ENCODE measurements at regions not wholly inside any gene's neighbourhood (a gene's known extent, or its start where the extent isn't known, plus 50 kb on each side); places are given as distances from the start of the nearest gene placed in this dataset.
A peak's percentile ranks its signal among the peaks of the same experiment; 100 is the strongest.
"Not testable (repeated sequence)": the region's sequence is repeated elsewhere in the genome, so short reads cannot be mapped to it uniquely, and the experiment has no call there.

DNA sequence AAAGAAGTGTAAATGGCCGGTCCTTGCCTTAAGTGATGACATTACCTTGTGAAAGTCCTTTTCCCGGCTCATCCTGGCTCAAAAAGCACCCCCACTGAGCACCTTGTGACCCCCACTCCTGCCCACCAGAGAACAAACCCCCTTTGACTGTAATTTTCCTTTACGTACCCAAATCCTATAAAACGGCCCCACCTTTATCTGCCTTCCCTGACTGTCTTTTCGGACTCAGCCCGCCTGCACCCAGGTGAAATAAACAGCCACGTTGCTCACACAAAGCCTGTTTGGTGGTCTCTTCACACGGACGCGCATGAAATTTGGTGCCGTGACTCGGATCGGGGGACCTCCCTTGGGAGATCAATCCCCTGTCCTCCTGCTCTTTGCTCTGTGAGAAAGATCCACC lies 112.4 kb downstream of the NPY start:
- not testable (repeated sequence) for DNase-seq

DNA sequence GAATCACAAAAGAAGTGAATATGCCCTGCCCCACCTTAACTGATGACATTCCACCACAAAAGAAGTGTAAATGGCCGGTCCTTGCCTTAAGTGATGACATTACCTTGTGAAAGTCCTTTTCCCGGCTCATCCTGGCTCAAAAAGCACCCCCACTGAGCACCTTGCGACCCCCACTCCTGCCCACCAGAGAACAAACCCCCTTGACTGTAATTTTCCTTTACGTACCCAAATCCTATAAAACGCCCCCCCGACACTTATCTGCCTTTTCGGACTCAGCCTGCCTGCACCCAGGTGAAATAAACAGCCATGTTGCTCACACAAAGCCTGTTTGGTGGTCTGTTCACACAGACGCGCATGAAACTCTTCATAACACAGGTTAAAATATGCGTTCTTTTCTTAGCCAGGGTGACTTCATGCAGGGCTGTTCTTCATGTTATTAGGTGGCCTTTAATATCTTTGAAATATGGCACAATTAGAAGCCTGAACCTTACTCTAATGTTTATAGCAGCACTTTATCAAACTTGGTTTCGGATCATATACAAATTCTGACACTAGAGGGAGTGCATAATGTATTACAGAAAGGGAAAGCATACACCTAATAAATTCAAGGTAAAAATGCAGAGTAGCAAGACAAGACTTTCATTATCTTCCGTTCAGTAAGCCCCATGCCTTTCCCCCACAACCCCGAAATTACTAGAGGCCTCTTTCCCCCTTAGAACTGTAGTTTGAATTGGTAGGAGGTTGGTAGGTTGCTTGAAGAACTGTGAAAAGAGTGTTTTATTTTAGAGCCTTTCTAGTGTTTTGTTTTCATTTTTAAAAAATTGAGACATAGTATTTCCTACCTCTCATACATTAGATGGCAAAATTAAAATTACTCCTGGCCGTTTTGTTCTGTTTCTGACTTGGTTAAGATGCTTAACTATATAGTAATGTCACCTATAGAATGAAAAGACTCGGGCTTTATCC lies 117.9 kb downstream of the NPY start:
- DNase-seq: peak; percentile 12

DNA sequence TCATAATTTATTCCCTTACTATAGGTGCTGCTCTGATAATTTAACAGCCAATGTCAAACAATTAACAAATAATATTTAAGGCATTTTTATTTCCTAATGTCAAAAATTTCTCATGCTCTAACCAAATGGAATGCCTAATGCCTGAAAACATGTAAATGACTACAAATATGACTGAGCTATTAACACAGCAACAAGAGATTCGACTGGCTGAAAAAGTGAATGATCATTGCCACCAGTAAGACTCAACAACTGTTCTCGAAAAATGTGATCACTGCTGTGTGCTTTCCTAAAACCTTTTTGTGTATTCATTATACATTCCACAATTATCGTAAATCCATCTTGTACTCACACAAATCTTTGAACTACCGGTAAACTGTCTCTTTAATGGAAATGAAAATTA lies 118.7 kb downstream of the NPY start:
- DNase-seq: no peak

DNA sequence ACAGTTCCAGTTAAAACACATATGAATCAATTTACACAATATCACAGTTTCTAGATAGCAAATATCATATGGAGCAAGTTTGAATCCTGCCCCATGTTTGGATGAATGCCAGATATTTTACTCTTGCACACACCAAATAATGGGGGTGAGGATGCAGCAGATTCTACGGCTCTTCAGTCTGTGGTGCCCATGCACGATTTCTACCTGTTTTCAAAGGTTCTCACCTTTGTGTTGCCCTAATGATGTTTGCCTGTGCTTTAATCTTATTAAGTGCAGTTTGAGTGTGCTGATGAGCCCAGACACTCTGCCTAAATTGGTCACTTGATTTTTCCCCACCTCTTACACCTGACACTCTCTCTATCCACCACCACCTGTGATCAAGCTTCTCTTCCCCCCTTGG lies 119.6 kb downstream of the NPY start:
- DNase-seq: no peak

DNA sequence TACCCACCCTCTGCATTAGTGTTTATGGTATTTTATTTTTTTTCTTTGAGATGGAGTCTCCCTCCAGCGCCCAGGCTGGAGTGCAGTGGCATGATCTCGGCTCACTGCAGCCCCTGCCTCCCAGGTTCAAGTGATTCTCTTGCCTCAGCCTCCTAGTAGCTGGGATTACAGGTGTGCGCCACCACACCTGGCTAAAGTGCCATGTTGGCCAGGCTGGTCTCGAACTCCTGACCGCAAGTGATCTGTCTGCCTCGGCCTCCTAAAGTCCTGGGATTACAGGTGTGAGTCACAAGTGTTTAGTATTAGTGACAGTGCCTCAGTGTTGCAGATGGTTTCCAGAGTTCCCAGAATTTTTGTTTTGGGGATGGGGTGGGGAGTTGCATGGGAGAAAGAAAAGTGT lies 120.3 kb downstream of the NPY start:
- no peak for DNase-seq

DNA sequence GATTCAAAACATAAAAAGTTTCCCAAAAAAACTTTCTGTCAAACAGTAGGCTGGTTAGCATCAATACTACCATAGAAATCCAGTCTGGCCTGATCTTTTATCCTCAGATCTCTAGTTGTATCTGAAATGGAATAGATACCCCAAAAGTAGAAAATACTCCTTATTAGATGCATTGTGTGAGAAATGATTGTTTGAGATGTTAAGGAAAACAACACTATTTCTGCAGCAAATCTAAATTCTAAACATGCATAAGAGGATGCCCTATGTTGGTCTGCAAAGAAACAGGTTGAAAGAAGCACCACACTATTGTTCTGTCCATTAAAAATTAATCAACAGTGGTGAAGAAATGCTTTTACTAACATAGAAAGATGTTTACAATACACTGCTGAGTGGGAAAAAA lies 121.0 kb downstream of the NPY start:
- no peak for DNase-seq

DNA sequence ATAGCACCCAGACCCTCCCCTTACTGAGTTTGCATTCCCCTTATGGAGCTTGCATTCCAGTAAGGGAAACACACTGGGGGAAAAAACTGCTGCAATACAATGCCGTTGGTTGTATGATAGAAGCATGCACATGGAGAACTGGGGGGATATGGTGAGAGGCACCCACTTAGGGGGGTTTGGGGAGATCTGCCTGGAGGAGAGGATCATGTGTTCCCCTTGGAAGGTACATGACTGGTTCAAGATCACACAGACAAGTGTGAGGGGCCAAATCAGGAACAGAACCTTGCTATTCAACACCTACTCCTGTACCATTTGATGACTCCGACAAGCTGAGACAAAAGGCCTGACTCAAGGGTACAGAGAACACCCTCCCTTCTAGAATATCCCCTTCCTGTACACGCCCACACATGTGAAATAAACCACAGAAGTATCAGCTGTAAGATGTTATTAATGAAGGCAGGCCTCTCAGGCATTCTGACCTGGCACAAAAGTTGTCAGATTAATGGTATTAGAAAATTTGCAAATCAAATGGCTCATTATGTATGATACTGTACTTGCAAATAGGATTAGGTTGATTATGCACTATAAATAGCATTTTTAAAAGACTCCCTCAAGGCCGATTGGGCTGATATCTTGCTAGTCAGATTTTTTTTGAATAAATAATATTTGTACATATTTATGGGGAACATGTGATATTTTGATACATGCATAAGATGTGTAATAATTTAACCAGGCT lies 122.2 kb downstream of the NPY start:
- no peak for DNase-seq

DNA sequence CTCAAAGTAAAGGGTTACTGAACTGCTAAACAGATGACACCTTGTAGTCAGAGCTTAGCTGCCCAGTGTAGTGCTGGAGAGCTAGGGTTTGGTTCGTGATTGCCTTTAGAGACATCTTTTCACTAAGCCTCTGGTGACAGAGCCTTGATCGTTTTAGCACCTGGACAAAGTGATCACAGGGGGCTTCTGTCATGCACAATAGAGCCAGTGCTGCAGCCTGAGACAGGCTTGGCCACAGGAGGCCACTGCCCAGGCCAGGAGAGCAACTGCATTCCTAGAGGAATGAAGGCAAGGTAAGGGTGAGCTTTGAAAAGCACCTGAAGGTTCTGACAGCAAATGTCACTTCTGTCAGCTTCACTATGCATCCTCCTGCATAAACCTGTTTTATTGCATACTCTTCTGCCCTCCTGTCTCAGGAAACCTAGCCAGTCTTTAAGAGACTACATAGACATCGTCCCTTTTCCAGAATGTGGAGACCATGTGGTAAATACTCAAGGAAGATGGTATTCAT lies 122.9 kb downstream of the NPY start:
- DNase-seq: no peak

DNA sequence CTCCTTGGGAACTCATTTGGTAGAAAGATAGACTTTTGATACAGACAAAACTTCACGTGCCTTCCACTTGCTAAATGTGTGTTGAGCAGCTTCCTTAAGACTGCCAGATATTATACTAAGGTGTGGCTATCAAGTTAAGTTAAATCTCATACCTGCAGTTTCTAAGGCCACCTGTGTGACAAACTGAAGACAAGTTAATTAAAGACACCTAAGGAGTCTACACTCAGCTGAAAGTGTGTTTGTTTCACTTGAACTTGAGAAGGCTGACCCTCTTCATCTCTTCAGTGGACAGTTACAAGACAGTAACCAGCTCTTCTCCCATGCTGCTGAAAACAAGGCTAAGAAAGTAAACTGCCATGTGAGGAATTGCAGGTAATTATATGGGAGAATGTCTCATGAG lies 124.0 kb downstream of the NPY start:
- DNase-seq: no peak

DNA sequence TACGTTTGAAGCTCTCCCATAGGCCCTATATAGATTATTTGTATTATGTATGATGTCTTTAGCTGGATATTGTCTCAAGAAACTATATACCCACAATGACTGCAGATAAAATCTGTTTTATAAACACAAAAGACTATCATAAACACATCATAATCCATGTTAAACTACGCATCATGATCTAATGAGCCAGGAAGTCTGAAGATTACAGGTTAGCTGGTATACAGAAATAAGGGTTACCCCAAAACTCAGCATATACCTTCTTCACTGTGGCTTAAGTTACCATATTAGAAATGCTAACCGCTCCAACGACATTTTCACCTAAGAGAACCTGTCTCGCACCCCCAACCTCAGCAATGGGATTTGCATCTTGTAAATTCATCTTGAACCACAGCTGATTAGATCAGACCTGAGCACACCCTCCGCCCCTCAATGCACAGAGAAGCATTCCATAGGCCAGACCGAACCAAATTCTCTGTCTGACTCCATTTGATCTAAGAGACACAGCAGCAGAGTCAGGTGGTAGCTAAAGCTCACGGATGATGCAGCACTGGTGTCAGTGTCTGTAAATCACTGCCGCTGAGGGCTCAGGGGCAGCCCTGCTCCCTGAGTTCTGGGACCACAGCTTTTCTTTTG lies 124.9 kb downstream of the NPY start:
- DNase-seq: no peak

DNA sequence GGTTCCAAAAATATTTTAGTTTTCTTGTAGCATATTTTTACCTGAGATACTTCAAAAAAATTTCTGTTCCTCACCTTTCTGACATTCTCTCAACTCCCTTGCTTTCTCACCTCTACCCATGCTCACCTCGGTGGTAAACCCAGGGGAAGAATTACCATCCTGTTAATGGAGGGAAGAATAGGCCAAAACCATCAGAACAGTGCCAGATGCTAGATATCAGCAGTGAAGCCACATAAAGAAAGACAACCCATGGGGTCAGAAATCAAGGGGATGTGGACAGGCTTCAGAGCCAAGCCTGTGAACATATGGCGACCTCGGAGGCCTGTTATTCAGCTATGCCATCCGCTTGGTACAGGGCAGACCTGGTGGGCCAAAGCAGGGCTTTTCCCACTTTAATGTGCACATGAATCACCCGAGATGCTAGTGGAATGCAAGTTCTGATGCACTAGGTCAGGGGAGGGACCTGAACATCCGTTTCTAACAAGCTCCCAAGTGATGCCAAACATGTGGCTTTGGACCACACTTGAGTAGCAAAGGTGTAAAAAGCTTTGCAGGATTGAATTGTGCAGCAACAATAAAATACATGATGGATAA lies 125.5 kb downstream of the NPY start:
- no peak for DNase-seq

DNA sequence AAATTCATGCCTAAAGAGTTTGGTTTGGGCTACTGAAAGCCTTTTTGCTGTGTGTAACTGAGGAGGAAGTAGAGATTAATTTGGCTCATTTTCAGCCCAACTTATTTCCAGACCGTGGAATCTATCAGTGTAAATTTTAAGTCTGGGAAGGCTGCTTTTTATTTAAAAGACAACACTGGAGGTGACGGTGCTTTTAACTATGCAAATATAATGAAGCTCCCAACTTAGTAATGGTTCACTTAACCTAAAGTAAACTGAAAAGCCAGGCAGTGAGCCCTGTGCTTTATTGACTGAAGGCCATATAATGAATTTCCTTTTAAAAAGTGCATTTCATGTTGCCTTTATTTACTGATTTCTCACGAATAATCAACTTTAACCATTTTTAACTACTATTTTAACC lies 127.2 kb downstream of the NPY start:
- no peak for DNase-seq

DNA sequence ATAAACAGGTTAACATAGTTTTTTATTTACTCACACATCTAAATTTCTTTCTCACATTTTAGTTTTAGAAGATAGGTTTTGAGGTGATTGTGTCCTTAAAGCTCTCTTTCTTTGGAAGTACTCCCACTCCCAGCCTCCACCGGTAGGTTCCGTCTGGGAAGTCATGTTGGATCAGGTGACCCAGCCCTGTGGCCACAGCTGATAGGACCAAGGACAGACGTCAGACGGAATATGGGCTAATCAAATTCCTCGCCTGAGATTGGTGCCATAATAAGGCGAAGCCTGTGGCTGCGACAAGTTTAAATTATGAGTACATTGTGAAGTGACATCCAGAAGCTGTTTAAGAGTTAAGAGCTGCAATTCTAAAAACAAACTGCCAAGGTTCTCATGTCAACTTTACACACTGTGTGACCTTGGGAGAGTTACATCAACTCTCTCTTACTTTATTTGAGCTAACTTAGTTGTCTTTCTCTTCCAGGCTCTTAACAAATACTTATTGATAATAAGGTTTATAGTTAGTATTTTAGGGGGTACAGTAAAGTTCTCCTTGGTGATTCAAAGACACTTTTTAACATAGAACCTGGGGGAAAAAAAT lies 133.6 kb downstream of the NPY start:
- no peak for DNase-seq

DNA sequence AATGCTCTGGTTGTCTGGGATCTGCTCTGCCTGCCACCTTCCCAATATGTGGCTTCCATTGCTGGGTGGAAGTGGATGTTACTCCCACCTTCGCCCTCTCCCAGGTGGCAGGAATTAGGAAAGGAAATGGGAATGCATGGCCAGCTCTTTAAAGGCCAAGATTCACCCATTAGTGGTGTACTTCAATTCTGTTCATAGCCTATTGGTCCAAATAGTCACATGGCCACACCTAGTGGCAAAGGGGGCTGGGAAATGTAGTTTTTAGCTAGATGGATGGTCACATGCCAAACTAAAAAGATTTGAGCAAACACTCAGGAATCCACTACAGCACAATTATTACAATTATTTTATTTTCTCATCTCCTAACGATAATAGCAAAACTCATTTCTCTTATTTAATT lies 135.1 kb downstream of the NPY start:
- DNase-seq: peak; percentile 6

DNA sequence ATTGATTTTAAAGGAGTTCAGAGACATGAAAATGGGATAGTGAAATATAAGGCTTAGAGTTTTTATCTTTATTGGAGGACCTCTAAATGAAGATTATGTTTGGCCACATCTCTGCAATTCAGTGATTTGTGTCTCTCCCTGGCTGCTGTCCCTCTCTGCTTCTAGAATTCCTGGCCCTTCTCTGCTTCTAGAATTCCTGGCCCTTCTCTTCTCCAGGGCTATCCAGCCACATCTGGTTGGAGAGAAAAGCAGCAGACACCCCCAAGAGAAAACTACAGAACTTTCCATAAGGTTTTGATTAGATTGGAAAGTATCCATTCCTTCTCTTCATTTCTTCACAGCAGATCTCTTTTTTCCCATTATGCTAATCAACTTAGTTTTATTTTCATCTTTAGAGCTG lies 135.5 kb downstream of the NPY start:
- no peak for DNase-seq

DNA sequence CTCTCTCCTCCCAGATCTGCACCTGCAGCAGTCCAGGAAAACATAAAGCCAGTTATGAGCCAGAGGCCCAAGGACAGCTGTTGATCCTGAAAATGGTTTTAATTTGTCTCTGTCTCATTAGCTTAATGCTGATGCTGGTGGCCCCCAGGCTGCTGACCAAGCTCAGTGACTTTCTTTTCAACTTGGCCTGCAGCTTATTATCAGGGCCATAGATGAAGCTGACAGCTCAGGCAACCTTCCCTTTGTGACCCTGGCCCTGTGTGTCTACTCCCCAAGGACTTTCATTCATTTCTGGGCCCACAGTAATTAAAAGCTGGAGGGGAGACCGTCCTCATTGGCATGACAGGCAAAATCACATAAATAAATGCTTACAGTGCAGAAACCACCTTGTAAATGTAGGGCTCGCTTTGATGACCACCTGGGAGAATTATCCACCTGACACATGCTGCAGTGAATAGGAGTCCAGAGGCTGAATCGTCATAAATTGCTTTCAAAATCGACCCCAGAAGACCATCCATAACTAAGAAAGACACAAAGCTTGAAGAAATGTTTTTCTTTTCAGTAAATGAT lies 138.5 kb downstream of the NPY start:
- no peak for DNase-seq

DNA sequence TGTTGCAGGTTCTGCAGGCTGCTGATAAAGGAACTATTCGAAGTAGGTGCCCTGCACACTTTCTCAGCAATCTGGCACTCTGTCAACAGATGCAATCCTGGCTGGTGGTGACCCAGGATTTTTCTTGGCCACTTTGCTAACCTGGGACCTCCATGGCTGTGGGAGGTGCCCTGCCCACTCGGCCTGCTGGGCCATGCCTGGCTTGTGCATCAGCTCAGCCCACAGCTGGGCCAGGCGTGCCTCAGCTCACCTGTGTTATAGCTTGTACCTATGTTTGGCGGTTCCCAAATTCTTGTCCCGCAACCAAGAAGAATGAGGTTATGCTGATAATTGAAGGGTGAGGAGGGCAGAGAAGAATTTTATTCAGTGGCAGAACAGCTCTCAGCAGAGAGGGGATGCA lies 141.7 kb downstream of the NPY start:
- no peak for DNase-seq

DNA sequence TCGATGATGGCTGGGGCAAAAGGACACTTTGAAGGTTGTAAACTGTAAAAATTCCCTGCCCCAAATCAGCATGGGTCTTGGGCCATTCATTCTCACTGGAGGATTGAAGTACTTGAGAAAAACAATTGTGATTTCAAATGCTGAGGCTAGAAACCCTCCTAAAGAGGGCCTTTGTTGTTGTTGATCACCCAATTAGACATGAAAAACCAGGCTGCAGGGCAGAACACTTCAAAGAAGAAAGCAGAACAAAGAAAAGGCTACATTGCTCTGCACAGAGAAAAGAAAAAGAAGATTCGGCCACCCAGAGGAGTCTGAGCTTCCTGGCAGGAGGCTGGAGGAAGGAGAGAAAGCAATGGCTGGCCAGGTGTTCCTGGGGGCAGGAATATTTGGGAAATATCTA lies 143.1 kb downstream of the NPY start:
- DNase-seq: no peak

DNA sequence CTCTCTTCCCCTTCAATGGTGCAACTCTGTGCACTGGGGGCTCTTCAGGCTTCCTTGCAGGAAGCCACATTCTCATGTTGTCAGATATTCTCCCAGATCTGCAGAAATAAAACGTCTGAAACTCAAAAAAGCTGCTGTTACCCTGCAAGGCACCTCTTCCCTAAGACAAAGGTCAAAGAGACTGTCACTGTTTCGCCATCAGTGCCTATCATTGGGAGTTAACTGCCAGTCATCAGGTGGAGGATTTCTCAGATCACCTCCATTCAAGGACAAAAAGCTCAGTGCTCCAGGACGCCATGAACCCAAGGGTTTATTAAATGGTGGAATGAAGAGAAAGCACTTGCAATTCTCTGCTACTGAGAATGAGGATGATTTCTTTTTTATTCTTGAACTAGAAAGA lies 144.6 kb upstream of the PALS2 start:
- DNase-seq: no peak

DNA sequence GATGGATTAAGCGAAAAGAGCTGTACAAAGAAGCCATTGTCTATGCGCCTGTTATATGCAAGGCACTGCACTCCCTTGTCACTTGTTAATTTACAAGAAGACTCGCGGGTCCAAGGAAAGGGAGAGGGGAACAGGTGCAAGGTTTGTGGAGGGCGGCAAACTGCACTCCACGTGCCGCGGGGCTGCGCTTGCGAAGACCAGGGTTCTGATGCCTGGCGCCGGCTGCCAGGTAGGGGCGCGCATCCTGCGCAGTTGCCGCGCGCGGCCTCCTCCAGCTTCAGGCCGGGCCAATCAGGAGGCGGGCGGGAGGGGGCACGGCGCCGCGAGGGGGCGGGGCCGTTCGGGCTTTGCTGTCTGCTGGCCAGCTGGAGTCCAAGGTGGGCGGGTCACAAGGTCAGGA lies 140.6 kb upstream of the PALS2 start:
- no peak for DNase-seq

DNA sequence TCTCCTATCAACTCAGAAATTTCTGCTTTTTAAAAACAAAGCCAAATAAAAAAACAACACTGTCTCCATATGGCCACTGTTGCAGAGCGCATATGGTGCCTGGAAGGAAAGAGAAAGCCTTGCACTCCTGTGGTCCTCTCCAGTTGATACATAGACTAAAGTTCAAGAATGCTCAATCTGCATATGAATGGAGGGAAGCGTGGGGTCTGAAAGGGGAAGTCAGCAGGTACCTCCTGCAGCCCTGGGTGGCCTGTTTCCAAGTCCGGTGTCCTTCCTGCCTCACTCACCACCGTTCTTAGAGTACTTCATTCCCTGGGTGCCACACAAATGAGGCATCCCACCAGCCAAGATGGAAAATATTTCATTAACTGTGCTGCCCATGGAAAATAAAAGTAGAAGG lies 138.3 kb upstream of the PALS2 start:
- DNase-seq: no peak

DNA sequence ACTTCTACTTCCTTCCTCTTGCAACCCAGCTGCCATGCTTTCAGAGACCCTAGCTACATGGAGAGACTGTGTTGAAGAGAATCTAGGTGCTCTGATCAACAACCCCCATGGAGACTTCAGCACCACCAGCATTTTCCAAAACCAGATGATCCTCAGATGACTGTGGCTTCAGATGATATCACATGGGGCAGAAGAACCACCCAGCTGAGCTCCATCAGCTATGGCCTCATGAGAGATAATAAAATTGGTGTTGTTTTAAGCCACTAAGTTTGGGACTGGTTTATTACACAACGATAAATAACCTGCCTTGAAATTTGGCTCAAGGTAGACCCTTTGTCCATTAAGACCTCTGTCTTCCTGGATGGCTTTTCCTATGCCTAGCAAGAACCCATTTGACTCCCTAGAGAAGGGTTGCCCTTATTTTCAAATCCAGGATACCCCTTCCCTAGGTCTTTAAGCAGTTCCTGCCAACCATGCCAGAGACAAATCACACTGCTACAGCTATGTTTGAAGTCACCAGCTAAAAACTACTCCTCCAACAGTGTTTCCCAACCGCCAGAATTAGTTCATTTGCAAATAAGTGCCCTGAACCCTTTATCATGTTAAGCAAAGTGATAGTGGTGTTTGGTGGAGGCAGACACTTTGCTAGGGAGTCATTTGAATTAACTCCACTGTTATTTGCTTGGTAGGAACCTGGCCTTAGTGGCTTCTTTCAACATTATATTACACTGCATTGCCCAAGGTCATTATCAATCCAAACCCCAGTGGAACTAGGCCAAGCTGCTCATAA lies 136.9 kb upstream of the PALS2 start:
- no peak for DNase-seq

All from EL (cell line).